ENCODE measurements at regions not wholly inside any gene's neighbourhood (a gene's known extent, or its start where the extent isn't known, plus 50 kb on each side); places are given as distances from the start of the nearest gene placed in this dataset.

GRCh38 chrX:112910418-112910817, 69.8 kb upstream of the AMOT start:
- Histone ChIP-seq H3K23me2 (ENCODE audit: low read depth, low read length) (no peaks in the 10 kb centered on the region), H3K79me1 (ENCODE audit: low read depth, low read length) (no peaks in the 10 kb centered on the region), H3K9me3 (ENCODE audit: insufficient read depth in 2 of 2, low read depth in 1 of 2, low read length in 1 of 2) (no peaks in the 10 kb centered on the region), H3K18ac (ENCODE audit: extremely low read depth, low read length) (no peak overlapping the region), H3K9ac (replicated peaks in 1 of 4; ENCODE audit: extremely low read depth in 1 of 4, low read depth in 3 of 4, low read length in 3 of 4) (no peak overlapping the region), H4K8ac (ENCODE audit: extremely low read depth, insufficient read depth, low read length) (no peak overlapping the region), H3K14ac (ENCODE audit: insufficient read length) (no peak overlapping the region), H3K56ac (replicated peaks; ENCODE audit: insufficient read length, low read depth, low read length) (no peak overlapping the region), H3K4me1 (replicated peaks in 1 of 4; ENCODE audit: control insufficient read depth in 3 of 4, insufficient read depth in 4 of 4, low read length in 3 of 4) (no peaks in the 10 kb centered on the region), H3K36me3 (ENCODE audit: control insufficient read depth in 2 of 4, insufficient read depth in 4 of 4, low read length in 3 of 4) (no peaks in the 10 kb centered on the region), H3K27ac (ENCODE audit: low read depth, low read length) (no peak overlapping the region), H3K4ac (replicated peaks; ENCODE audit: insufficient read length, low read depth, low read length) (no peak overlapping the region), H3K4me2 (ENCODE audit: insufficient read depth in 1 of 2, low read depth in 2 of 2, low read length in 2 of 2) (no peak overlapping the region), H4K20me1 (replicated peaks in 1 of 2; ENCODE audit: control insufficient read depth in 1 of 2, insufficient read depth in 2 of 2, low read length in 2 of 2) (no peaks in the 10 kb centered on the region), H2BK120ac (replicated peaks; ENCODE audit: low read depth, low read length) (no peak overlapping the region), H2BK15ac (ENCODE audit: low read length) (no peak overlapping the region), H2BK20ac (ENCODE audit: low read length) (no peak overlapping the region), H3K27me3 (replicated peaks in 1 of 4; ENCODE audit: control insufficient read depth in 3 of 4, extremely low read depth in 1 of 4, insufficient read depth in 3 of 4, low read length in 3 of 4) (no peaks in the 10 kb centered on the region), H3K4me3 (ENCODE audit: extremely low read depth in 1 of 4, insufficient read depth in 2 of 4, low read depth in 3 of 4, low read length in 4 of 4) (no peak overlapping the region), H3K79me2 (ENCODE audit: control insufficient read depth in 1 of 2, insufficient read depth in 2 of 2, low read length in 2 of 2) (no peaks in the 10 kb centered on the region), H2BK5ac (ENCODE audit: low read depth, low read length) (no peak overlapping the region), H2AK5ac (ENCODE audit: low read depth, low read length) (no peak overlapping the region), H2BK12ac (ENCODE audit: low read depth, low read length) (no peak overlapping the region), H4K5ac (ENCODE audit: insufficient read length, low read depth, low read length) (no peak overlapping the region), H2AFZ (ENCODE audit: low read length) (no peak overlapping the region), H3K23ac (ENCODE audit: insufficient read length) (no peak overlapping the region), H4K91ac (replicated peaks; ENCODE audit: insufficient read length, low read length) (no peak overlapping the region)
- ChIA-PET CTCF (ENCODE audit: partially characterized antibody) (no interaction called here), POLR2A (ENCODE audit: partially characterized antibody) (no interaction called here)
- TF ChIP-seq RBBP5 (IDR thresholded peaks at IDR 0.05; ENCODE audit: borderline replicate concordance, low read depth, low read length): no peak
- peak; percentile 42 to 61 for TF ChIP-seq RAD21 (IDR thresholded peaks at IDR 0.05 in 1 of 2, conservative IDR thresholded peaks at IDR 0.05 in 1 of 2; ENCODE audit: low read depth in 2 of 2, low read length in 2 of 2)
- FAIRE-seq (no peak), DNase-seq (ENCODE audit: low read depth in 1 of 2, low spot score in 2 of 2) (no peak)
